GM10248 (cell line): ENCODE measurements at regions not wholly inside any gene's neighbourhood (a gene's known extent, or its start where the extent isn't known, plus 50 kb on each side); places are given as distances from the start of the nearest gene placed in this dataset.

ENCODE experiments used
- CTCF ChIA-PET: fragments of 300-600 bp; sonication (Branson Sonifier 250); formaldehyde crosslinking; extraction: SDS; loops from one replicate; lab custom pipeline; 2021; ENCODE audit warnings: antibody characterized with exemption; lab: Yijun Ruan, JAX
- POLR2A ChIA-PET: fragments of 350-650 bp; sonication (Branson Sonifier 250); formaldehyde crosslinking; extraction: SDS; loops from one replicate; lab custom pipeline; 2020; ENCODE audit warnings: antibody characterized with exemption; lab: Yijun Ruan, JAX
- DNase-seq: peaks from one replicate; pipeline ENCODE4 v3.0.0; 2012; ENCODE audit errors: extremely low spot score
- CTCF ChIP-seq: IDR thresholded peaks from 2 replicates; pipeline ENCODE4 v1.5.1; 2012; ENCODE audit warnings: mild to moderate bottlenecking, low read depth; ENCODE audit errors: extremely low read depth, missing control alignments, control extremely low read depth

DNA sequence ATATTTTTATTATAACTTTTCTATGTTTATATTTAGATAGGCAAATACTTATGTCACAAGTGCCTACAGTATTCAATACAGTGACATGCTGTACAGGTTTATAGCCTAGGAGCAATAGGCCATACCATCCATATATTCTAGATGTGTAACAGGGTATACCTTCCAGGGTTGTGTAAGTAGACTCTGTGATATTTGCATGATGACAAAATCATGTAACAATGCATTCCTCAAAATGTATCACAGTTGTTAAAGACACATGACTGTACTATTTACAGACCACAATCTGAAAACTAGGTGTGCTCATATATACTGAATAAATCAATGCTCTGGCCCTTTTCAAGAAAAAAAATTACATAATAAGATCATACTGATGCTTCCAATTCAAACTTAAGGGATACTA, 433.2 kb upstream of the RGPD4 start:
- DNase-seq = no peak
- no peak for TF ChIP-seq CTCF
- CTCF ChIA-PET = no interaction called here
- POLR2A ChIA-PET = no interaction called here

DNA sequence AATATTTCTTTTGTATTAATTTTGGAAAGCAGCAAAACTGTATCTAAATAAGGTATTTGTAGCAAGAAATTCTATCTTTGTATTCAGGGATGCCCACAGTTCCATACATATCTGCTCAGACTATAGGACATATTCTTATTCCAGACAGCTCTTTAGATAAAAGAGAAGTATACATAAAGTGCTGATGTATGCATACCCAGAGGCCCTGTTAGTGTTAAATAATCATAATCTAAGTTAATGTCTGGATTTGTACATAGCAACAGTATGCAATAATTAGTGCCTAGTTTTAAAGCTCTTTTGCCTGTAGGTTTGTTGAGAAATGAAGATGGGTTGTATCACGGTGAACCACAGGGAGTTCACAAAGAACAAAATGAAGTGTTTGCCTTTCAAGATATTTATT, 428.0 kb upstream of the RGPD4 start:
- POLR2A ChIA-PET = no interaction called here
- DNase-seq = no peak
- TF ChIP-seq CTCF = no peak
- CTCF ChIA-PET = no interaction called here

DNA sequence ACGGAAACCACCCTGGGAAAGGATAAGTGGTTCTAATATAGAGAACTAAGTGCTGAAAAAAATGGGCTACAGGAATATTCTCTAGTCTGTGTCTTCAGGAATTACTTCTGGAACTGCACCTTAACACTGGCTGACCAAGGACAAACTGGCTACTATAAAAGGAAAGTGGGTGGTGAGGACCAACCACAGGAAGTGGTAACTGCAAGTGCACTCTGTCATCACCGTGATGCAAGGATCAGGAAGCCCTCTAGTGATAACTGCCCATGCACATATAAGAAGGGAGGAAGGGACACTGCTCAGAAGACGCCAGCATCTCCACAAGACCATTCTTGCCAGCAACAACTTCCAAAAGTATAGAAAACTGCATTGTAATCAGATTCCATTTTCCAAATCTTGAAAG, 424.4 kb upstream of the RGPD4 start:
- DNase-seq = no peak
- ChIA-PET POLR2A (no interaction called here), CTCF (no interaction called here)
- TF ChIP-seq CTCF = no peak

GRCh38 chr2:107405261-107405660, 421.4 kb upstream of the RGPD4 start:
- CTCF ChIA-PET = interaction anchor here (1.3 kb wide), 1 partner anchor 9 kb away, joined by 4 read pairs; no protein-coding TSS in a partner anchor
- POLR2A ChIA-PET = interaction anchor here (0.7 kb wide), 1 partner anchor 8 kb away, joined by 4 read pairs; no protein-coding TSS in a partner anchor
- no peak for TF ChIP-seq CTCF
- DNase-seq = no peak

DNA sequence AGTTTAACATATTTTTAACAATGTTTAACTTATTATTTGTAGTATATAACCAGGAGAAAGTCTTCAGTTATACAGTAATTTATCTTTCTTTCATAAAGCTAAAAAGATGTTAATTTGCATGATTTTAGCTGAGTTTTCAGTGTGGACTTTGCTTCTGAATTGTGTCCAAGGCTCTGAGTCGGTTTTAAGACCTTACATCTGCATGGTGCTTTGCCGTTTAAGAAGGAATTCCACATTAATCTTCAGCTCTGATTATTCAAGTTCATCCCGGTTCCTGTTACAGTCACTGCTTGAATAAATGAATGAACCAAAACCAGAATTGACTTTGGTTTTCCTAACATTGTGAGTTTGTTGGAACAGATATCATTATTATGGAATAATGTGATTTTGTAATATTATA, 419.7 kb upstream of the RGPD4 start:
- ChIA-PET POLR2A (no interaction called here), CTCF (interaction anchor here (1.7 kb wide), 1 partner anchor 19 kb away, joined by 4 read pairs; no protein-coding TSS in a partner anchor)
- no peak for TF ChIP-seq CTCF

GRCh38 chr2:107407974-107408373, 418.7 kb upstream of the RGPD4 start:
- ChIA-PET CTCF (interaction anchor here (1.7 kb wide), 1 partner anchor 18 kb away, joined by 4 read pairs; no protein-coding TSS in a partner anchor), POLR2A (no interaction called here)
- no peak for DNase-seq
- TF ChIP-seq CTCF = no peak

More for the DNA sequence above, 419.7 kb upstream of the RGPD4 start:
- no peak for DNase-seq
